ENCODE measurements at regions not wholly inside any gene's neighbourhood (a gene's known extent, or its start where the extent isn't known, plus 50 kb on each side); places are given as distances from the start of the nearest gene placed in this dataset.

DNA sequence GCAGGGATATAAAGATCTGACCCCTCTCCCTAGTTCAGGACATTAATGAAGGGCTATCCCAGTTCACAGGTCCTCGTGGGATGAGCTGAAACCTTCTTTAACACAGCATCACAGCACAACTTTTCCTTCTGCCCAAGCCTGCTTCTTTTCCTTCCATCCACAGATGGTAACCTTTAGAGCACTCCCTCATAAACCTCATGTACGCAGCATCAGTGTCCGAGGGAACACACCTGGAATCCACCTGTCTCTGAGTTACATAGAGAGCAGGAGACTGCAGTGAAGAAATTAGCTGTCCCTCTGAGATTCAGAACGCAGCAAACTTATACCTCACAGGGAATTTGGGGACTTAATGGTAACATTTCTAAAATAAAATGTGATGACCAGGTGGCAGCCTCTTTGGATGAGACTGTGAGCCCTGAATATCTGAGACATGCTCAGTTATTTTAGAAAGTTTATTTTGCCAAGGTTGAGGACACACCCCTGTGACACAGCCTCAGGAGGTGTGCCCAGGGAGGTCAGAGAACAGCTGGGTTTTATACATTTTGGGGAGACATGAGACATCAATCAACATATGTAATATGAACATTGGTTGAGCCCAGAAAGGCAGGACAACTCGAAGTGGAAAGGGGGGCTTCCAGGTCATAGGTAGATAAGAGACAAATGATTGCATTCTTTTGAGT lies 73.8 kb upstream of the PACRGL start:
- no peak for TF ChIP-seq NFRKB (IDR thresholded peaks at IDR 0.05; ENCODE audit: low read depth)
- TF ChIP-seq, protein P1, sequence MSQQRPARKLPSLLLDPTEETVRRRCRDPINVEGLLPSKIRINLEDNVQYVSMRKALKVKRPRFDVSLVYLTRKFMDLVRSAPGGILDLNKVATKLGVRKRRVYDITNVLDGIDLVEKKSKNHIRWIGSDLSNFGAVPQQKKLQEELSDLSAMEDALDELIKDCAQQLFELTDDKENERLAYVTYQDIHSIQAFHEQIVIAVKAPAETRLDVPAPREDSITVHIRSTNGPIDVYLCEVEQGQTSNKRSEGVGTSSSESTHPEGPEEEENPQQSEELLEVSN (IDR thresholded peaks at IDR 0.05; ENCODE audit: borderline replicate concordance in 1 of 2, extremely low read depth in 1 of 2, insufficient read depth in 1 of 2, insufficient read length in 1 of 2, low read depth in 1 of 2, low read length in 1 of 2, poor library complexity in 1 of 2, severe bottlenecking in 1 of 2) = no peak
- no peak for TF ChIP-seq POLR2AphosphoS2 (IDR thresholded peaks at IDR 0.05; ENCODE audit: low read length)
- no peak for TF ChIP-seq MAFG (tag; conservative IDR thresholded peaks at IDR 0.05)
- no peak for TF ChIP-seq TARDBP (IDR thresholded peaks at IDR 0.05)
- TF ChIP-seq ZNF224 (CRISPR knock-in tag; IDR thresholded peaks at IDR 0.05) = no peak
- TF ChIP-seq SRF (CRISPR knock-in tag; IDR thresholded peaks at IDR 0.05) = no peak
- TF ChIP-seq POLR2A (conservative IDR thresholded peaks at IDR 0.05) = no peak
- no peak for TF ChIP-seq NFXL1 (CRISPR knock-in tag; IDR thresholded peaks at IDR 0.05)
- no peak for TF ChIP-seq SIX5 (IDR thresholded peaks at IDR 0.05; ENCODE audit: borderline replicate concordance in 1 of 2, insufficient read depth in 1 of 2, low read depth in 1 of 2, low read length in 2 of 2)
- no peak for TF ChIP-seq HDAC8 (tag; IDR thresholded peaks at IDR 0.05)
